SJCRH30 (cell line): ENCODE measurements at regions not wholly inside any gene's neighbourhood (a gene's known extent, or its start where the extent isn't known, plus 50 kb on each side); places are given as distances from the start of the nearest gene placed in this dataset.

ENCODE experiments used
- DNase-seq, 2 experiments: peaks; one replicate each; pipeline ENCODE4 v3.0.0-alpha.2; 2015 to 2020
- H3K27ac ChIP-seq: fragments of 250-450 bp; sonication (Bioruptor Pico); 2 replicates; pipeline ENCODE4 v1.5.1; 2020; ENCODE audit warnings: mild to moderate bottlenecking, moderate library complexity
- H3K27me3 ChIP-seq: fragments of 250-450 bp; sonication (Bioruptor Pico); 2 replicates; pipeline ENCODE4 v1.5.1; 2020; ENCODE audit warnings: mild to moderate bottlenecking, moderate library complexity
- H3K36me3 ChIP-seq: fragments of 250-450 bp; sonication (Bioruptor Pico); 2 replicates; pipeline ENCODE4 v1.5.1; 2020; ENCODE audit warnings: mild to moderate bottlenecking, moderate library complexity
- H3K4me1 ChIP-seq: fragments of 250-450 bp; sonication (Bioruptor Pico); 2 replicates; pipeline ENCODE4 v1.5.1; 2020; ENCODE audit warnings: mild to moderate bottlenecking, moderate library complexity
- H3K4me3 ChIP-seq: fragments of 250-450 bp; sonication (Bioruptor Pico); 2 replicates; pipeline ENCODE4 v1.5.1; 2020; ENCODE audit warnings: mild to moderate bottlenecking, moderate library complexity
- H3K9me3 ChIP-seq: fragments of 250-450 bp; sonication (Bioruptor Pico); replicated peaks from 2 replicates; pipeline ENCODE4 v1.5.1; 2020; ENCODE audit warnings: mild to moderate bottlenecking, moderate library complexity

GRCh38 chr14:55954108-55954507 lies 164.1 kb upstream of the PELI2 start:
- no peak overlapping the region for H3K4me3 ChIP-seq
- DNase-seq = no peak
- no peaks in the 10 kb centered on the region for H3K9me3 ChIP-seq
- H3K27ac ChIP-seq = no peak overlapping the region
- no peaks in the 10 kb centered on the region for H3K27me3 ChIP-seq
- H3K36me3 ChIP-seq = no peaks in the 10 kb centered on the region
- H3K4me1 ChIP-seq = no peaks in the 10 kb centered on the region

- no peaks in the 10 kb centered on the region for H3K27me3 ChIP-seq
- H3K4me1 ChIP-seq = no peaks in the 10 kb centered on the region
- no peak overlapping the region for H3K27ac ChIP-seq
- H3K36me3 ChIP-seq = no peaks in the 10 kb centered on the region
- H3K4me3 ChIP-seq = no peak overlapping the region
- no peak for DNase-seq
- no peaks in the 10 kb centered on the region for H3K9me3 ChIP-seq
These were observed 163.0 kb upstream of the PELI2 start for GRCh38 chr14:55955175-55955574.

GRCh38 chr14:55957950-55958349 lies 160.3 kb upstream of the PELI2 start:
- peak; percentile 6 to 40 for DNase-seq
- Histone ChIP-seq H3K4me3 (no peak overlapping the region), H3K9me3 (no peaks in the 10 kb centered on the region), H3K4me1 (no peaks in the 10 kb centered on the region), H3K27ac (no peak overlapping the region), H3K36me3 (no peaks in the 10 kb centered on the region), H3K27me3 (no peaks in the 10 kb centered on the region)

GRCh38 chr14:55963295-55963694 lies 154.9 kb upstream of the PELI2 start:
- Histone ChIP-seq H3K27me3 (no peaks in the 10 kb centered on the region), H3K36me3 (no peaks in the 10 kb centered on the region), H3K4me3 (no peak overlapping the region), H3K9me3 (no peaks in the 10 kb centered on the region), H3K4me1 (peaks cover 15% of the 10 kb centered on the region), H3K27ac (no peak overlapping the region; the same call in 1 of the 2 replicates)
- DNase-seq = no peak

GRCh38 chr14:55964091-55964490 lies 154.1 kb upstream of the PELI2 start:
- Histone ChIP-seq H3K4me1 (peaks cover 15% of the 10 kb centered on the region), H3K36me3 (no peaks in the 10 kb centered on the region), H3K27me3 (no peaks in the 10 kb centered on the region), H3K9me3 (no peaks in the 10 kb centered on the region), H3K4me3 (peak overlapping the region; percentile 28; the same call in 1 of the 2 replicates), H3K27ac (peak overlapping the region; percentile 59)
- DNase-seq = peak; percentile 72 to 84

- H3K4me3 ChIP-seq = no peak overlapping the region
- H3K27me3 ChIP-seq = no peaks in the 10 kb centered on the region
- H3K9me3 ChIP-seq = no peaks in the 10 kb centered on the region
- H3K4me1 ChIP-seq = peaks cover 15% of the 10 kb centered on the region
- no peaks in the 10 kb centered on the region for H3K36me3 ChIP-seq
- H3K27ac ChIP-seq = peak overlapping the region; percentile 59
- DNase-seq = peak in 1 of 2 experiments; percentile 16
These were observed 153.4 kb upstream of the PELI2 start for GRCh38 chr14:55964821-55965220.

- no peaks in the 10 kb centered on the region for H3K36me3 ChIP-seq
- DNase-seq = no peak
- H3K27me3 ChIP-seq = no peaks in the 10 kb centered on the region
- no peak overlapping the region for H3K4me3 ChIP-seq
- H3K9me3 ChIP-seq = no peaks in the 10 kb centered on the region
- peaks cover 15% of the 10 kb centered on the region for H3K4me1 ChIP-seq
- H3K27ac ChIP-seq = no peak overlapping the region
These were observed 152.4 kb upstream of the PELI2 start for GRCh38 chr14:55965851-55966250.

GRCh38 chr14:55968741-55969140 lies 149.5 kb upstream of the PELI2 start:
- Histone ChIP-seq H3K9me3 (no peaks in the 10 kb centered on the region), H3K4me3 (no peak overlapping the region), H3K4me1 (peaks cover 12% of the 10 kb centered on the region), H3K27ac (no peak overlapping the region), H3K27me3 (no peaks in the 10 kb centered on the region), H3K36me3 (no peaks in the 10 kb centered on the region)
- no peak for DNase-seq

GRCh38 chr14:55973285-55973800 lies 144.9 kb upstream of the PELI2 start:
- DNase-seq = no peak
- H3K4me1 ChIP-seq = 0 out of 2 replicates have a peak, but pooled peaks cover 2% of the 10 kb centered on the region
- no peaks in the 10 kb centered on the region for H3K36me3 ChIP-seq

GRCh38 chr14:55973911-55974630 lies 144.1 kb upstream of the PELI2 start:
- H3K4me3 ChIP-seq = no peak overlapping the region
- no peaks in the 10 kb centered on the region for H3K9me3 ChIP-seq
- no peak for DNase-seq

More at GRCh38 chr14:55973285-55973800, 144.9 kb upstream of the PELI2 start:
- no peaks in the 10 kb centered on the region for H3K9me3 ChIP-seq
- no peaks in the 10 kb centered on the region for H3K27me3 ChIP-seq
- H3K27ac ChIP-seq = no peak overlapping the region
- no peak overlapping the region for H3K4me3 ChIP-seq

GRCh38 chr14:55975281-55975910 lies 142.8 kb upstream of the PELI2 start:
- Histone ChIP-seq H3K4me3 (no peak overlapping the region), H3K36me3 (no peaks in the 10 kb centered on the region), H3K4me1 (0 out of 2 replicates have a peak, but pooled peaks cover 2% of the 10 kb centered on the region), H3K27ac (no peak overlapping the region), H3K27me3 (no peaks in the 10 kb centered on the region), H3K9me3 (no peaks in the 10 kb centered on the region)
- DNase-seq = peak; percentile 15 to 54

More at GRCh38 chr14:55973911-55974630, 144.1 kb upstream of the PELI2 start:
- H3K27me3 ChIP-seq = no peaks in the 10 kb centered on the region
- H3K27ac ChIP-seq = no peak overlapping the region
- H3K36me3 ChIP-seq = no peaks in the 10 kb centered on the region
- 0 out of 2 replicates have a peak, but pooled peaks cover 2% of the 10 kb centered on the region for H3K4me1 ChIP-seq

GRCh38 chr14:55976219-55976618 lies 142.0 kb upstream of the PELI2 start:
- H3K4me3 ChIP-seq = no peak overlapping the region
- H3K27ac ChIP-seq = no peak overlapping the region
- H3K27me3 ChIP-seq = no peaks in the 10 kb centered on the region
- H3K9me3 ChIP-seq = no peaks in the 10 kb centered on the region
- 0 out of 2 replicates have a peak, but pooled peaks cover 2% of the 10 kb centered on the region for H3K4me1 ChIP-seq
- no peak for DNase-seq
- H3K36me3 ChIP-seq = no peaks in the 10 kb centered on the region

- H3K36me3 ChIP-seq = no peaks in the 10 kb centered on the region
- DNase-seq = peak in 1 of 2 experiments; percentile 23
- H3K4me3 ChIP-seq = no peak overlapping the region
- H3K27ac ChIP-seq = no peak overlapping the region
- no peaks in the 10 kb centered on the region for H3K9me3 ChIP-seq
- 0 out of 2 replicates have a peak, but pooled peaks cover 2% of the 10 kb centered on the region for H3K4me1 ChIP-seq
- no peaks in the 10 kb centered on the region for H3K27me3 ChIP-seq
These were observed 141.6 kb upstream of the PELI2 start for GRCh38 chr14:55976655-55977054.

GRCh38 chr14:55977392-55978150 lies 140.6 kb upstream of the PELI2 start:
- Histone ChIP-seq H3K36me3 (no peaks in the 10 kb centered on the region), H3K4me3 (no peak overlapping the region), H3K9me3 (no peaks in the 10 kb centered on the region), H3K27ac (no peak overlapping the region), H3K4me1 (0 out of 2 replicates have a peak, but pooled peaks cover 2% of the 10 kb centered on the region), H3K27me3 (no peaks in the 10 kb centered on the region)
- DNase-seq = no peak

GRCh38 chr14:55979096-55979495 lies 139.1 kb upstream of the PELI2 start:
- H3K4me3 ChIP-seq = no peak overlapping the region
- H3K36me3 ChIP-seq = no peaks in the 10 kb centered on the region
- DNase-seq = no peak
- no peaks in the 10 kb centered on the region for H3K27me3 ChIP-seq
- H3K27ac ChIP-seq = no peak overlapping the region
- no peaks in the 10 kb centered on the region for H3K9me3 ChIP-seq
- H3K4me1 ChIP-seq = 0 out of 2 replicates have a peak, but pooled peaks cover 2% of the 10 kb centered on the region
